Left lung (tissue), 4 donors: ENCODE measurements at regions not wholly inside any gene's neighbourhood (a gene's known extent, or its start where the extent isn't known, plus 50 kb on each side); places are given as distances from the start of the nearest gene placed in this dataset.

Experiments used
- ATAC-seq: fragments of 200-7000 bp; cut with Tn5 transposase; one replicate; pipeline ENCODE4 v1.9.1; 2020; ENCODE audit warnings: moderate library complexity
- DNase-seq, 4 donors: peaks; one replicate each; pipeline ENCODE4 v3.0.0-alpha.2; 2013 to 2020
- H3K27ac ChIP-seq, 2 donors: fragments of 200-600 bp; sonication (generic) in 1 of 2; one replicate each; pipeline versions ENCODE4 v1.5.0 to v1.8.0; 2020 to 2021
- H3K27me3 ChIP-seq, 2 donors: fragments of 200-600 bp; sonication (generic) in 1 of 2; one replicate each; pipeline versions ENCODE4 v1.5.0 to v1.8.0; 2020 to 2021
- H3K36me3 ChIP-seq, 2 donors: fragments of 200-600 bp; sonication (generic) in 1 of 2; one replicate each; pipeline versions ENCODE4 v1.5.0 to v1.8.0; 2020 to 2021
- H3K4me1 ChIP-seq, 2 donors: fragments of 200-600 bp; one replicate each; pipeline ENCODE4 v1.8.0; 2021
- H3K4me3 ChIP-seq, 2 donors: fragments of 200-600 bp; sonication (generic) in 1 of 2; one replicate each; pipeline versions ENCODE4 v1.5.0 to v1.8.0; 2020 to 2021; ENCODE audit warnings: mild to moderate bottlenecking in 1 of 2
- H3K9me3 ChIP-seq, 2 donors: fragments of 200-600 bp; sonication (generic) in 1 of 2; one replicate each; pipeline versions ENCODE4 v1.5.0 to v1.8.0; 2020 to 2021
- CTCF ChIP-seq, 2 donors: fragments of 200-600 bp; sonication (generic) in 1 of 2; IDR thresholded peaks; one replicate each; pipeline versions ENCODE4 v1.5.0 to v1.8.0; 2021; ENCODE audit warnings: antibody characterized with exemption in 2 of 2
- intact Hi-C, 2 donors: fragments of 100-400 bp; cut with DNase I; formaldehyde crosslinking; loops; one replicate each; pipeline versions ENCODE4 v1.11.2 to v1.14.2; 2022
- donor health status: DM: no; HTN: yes; CAD: no.
- donor health status: DM: no; HTN: no; CAD: no.

GRCh38 chr9:118262191-118262590 lies 558.0 kb downstream of the TLR4 start:
- no peak for ATAC-seq
- intact Hi-C loops, result no loop called here
- Histone ChIP-seq H3K36me3 (no peaks in the 10 kb centered on the region), H3K27ac (no peak overlapping the region), H3K4me1 (no peaks in the 10 kb centered on the region), H3K27me3 (no peaks in the 10 kb centered on the region), H3K9me3 (peaks cover under 1 to 9% of the 10 kb centered on the region in 2 donors), H3K4me3 (no peak overlapping the region)
- no peak for DNase-seq
- no peak for TF ChIP-seq CTCF (IDR thresholded peaks at IDR 0.05)

GRCh38 chr9:118263949-118264348 lies 559.7 kb downstream of the TLR4 start:
- no peak overlapping the region for H3K27ac ChIP-seq
- no peak overlapping the region for H3K4me3 ChIP-seq
- TF ChIP-seq CTCF (IDR thresholded peaks at IDR 0.05), result no peak
- DNase-seq (no peak), ATAC-seq (no peak)
- H3K27me3 ChIP-seq, result no peaks in the 10 kb centered on the region
- intact Hi-C loops, result no loop called here
- peaks cover 0 to 7% of the 10 kb centered on the region in 2 donors for H3K9me3 ChIP-seq
- no peaks in the 10 kb centered on the region for H3K36me3 ChIP-seq
- no peaks in the 10 kb centered on the region for H3K4me1 ChIP-seq

- TF ChIP-seq CTCF (IDR thresholded peaks at IDR 0.05), result no peak
- no peaks in the 10 kb centered on the region for H3K36me3 ChIP-seq
- no peaks in the 10 kb centered on the region for H3K27me3 ChIP-seq
- no peak overlapping the region for H3K4me3 ChIP-seq
- intact Hi-C loops, result no loop called here
- H3K27ac ChIP-seq, result no peak overlapping the region
- ATAC-seq, result no peak
- H3K9me3 ChIP-seq, result no peaks in the 10 kb centered on the region
- H3K4me1 ChIP-seq, result no peaks in the 10 kb centered on the region
- no peak for DNase-seq
These were observed 563.8 kb downstream of the TLR4 start for GRCh38 chr9:118268046-118268445.

GRCh38 chr9:118269623-118270022 lies 565.4 kb downstream of the TLR4 start:
- no peak for DNase-seq
- Histone ChIP-seq H3K9me3 (no peaks in the 10 kb centered on the region), H3K27me3 (no peaks in the 10 kb centered on the region), H3K27ac (no peak overlapping the region), H3K4me1 (no peaks in the 10 kb centered on the region), H3K4me3 (no peak overlapping the region), H3K36me3 (no peaks in the 10 kb centered on the region)
- TF ChIP-seq CTCF (IDR thresholded peaks at IDR 0.05), result no peak
- intact Hi-C loops, result no loop called here
- no peak for ATAC-seq

- Histone ChIP-seq H3K4me3 (no peak overlapping the region), H3K4me1 (no peaks in the 10 kb centered on the region), H3K9me3 (no peaks in the 10 kb centered on the region), H3K36me3 (no peaks in the 10 kb centered on the region), H3K27me3 (no peaks in the 10 kb centered on the region), H3K27ac (no peak overlapping the region)
- intact Hi-C loops, result no loop called here
- DNase-seq, result peak in 1 of 4 donors; percentile 10
- no peak for TF ChIP-seq CTCF (IDR thresholded peaks at IDR 0.05)
- ATAC-seq, result no peak
These were observed 567.1 kb downstream of the TLR4 start for GRCh38 chr9:118271331-118271730.
